Osteoblast (primary cell): ENCODE measurements at regions not wholly inside any gene's neighbourhood (a gene's known extent, or its start where the extent isn't known, plus 50 kb on each side); places are given as distances from the start of the nearest gene placed in this dataset.

Experiments
- DNase-seq: peaks from one replicate; pipeline ENCODE4 v3.0.0; 2011; ENCODE audit warnings: low spot score, mixed read lengths; ENCODE audit not compliant: insufficient read length; ENCODE audit errors: missing footprints
- H2AFZ ChIP-seq: 2 replicates; pipeline ENCODE4 v1.6.0; 2011; ENCODE audit warnings: mild to moderate bottlenecking, low read length
- H3K27ac ChIP-seq: 2 replicates; pipeline ENCODE4 v1.5.1; 2011; ENCODE audit warnings: mild to moderate bottlenecking, low read depth, low read length, moderate library complexity
- H3K27me3 ChIP-seq: 2 replicates; pipeline ENCODE4 v1.6.0; 2012; ENCODE audit warnings: mild to moderate bottlenecking, control low read depth, inconsistent platforms, low read length, moderate library complexity; ENCODE audit not compliant: insufficient read depth
- H3K36me3 ChIP-seq: 2 replicates; pipeline ENCODE4 v1.5.1; 2011; ENCODE audit warnings: mild to moderate bottlenecking, low read length, control low read depth, moderate library complexity; ENCODE audit not compliant: insufficient read depth
- H3K4me1 ChIP-seq: 2 replicates; pipeline ENCODE4 v1.5.1; 2011; ENCODE audit warnings: mild to moderate bottlenecking, low read length, control low read depth, moderate library complexity; ENCODE audit not compliant: insufficient read depth
- H3K4me2 ChIP-seq: 2 replicates; pipeline ENCODE4 v1.6.0; 2011; ENCODE audit warnings: mild to moderate bottlenecking, low read length; ENCODE audit not compliant: insufficient read depth
- H3K4me3 ChIP-seq: fragments of 200-600 bp; sonication (generic); 3 replicates; pipeline ENCODE4 v1.5.1; 2012; ENCODE audit warnings: mild to moderate bottlenecking, low read length, inconsistent platforms; ENCODE audit not compliant: insufficient read depth
- H3K79me2 ChIP-seq: 2 replicates; pipeline ENCODE4 v1.6.0; 2012; ENCODE audit warnings: mild to moderate bottlenecking, low read length, control low read depth, inconsistent platforms; ENCODE audit not compliant: insufficient read depth
- H3K9me3 ChIP-seq: 2 replicates; pipeline ENCODE4 v1.5.1; 2011; ENCODE audit warnings: low read depth, low read length, control low read depth
- H4K20me1 ChIP-seq: 2 replicates; pipeline ENCODE4 v1.6.0; 2012; ENCODE audit warnings: mild to moderate bottlenecking, low read length, control low read depth; ENCODE audit not compliant: insufficient read depth
- CTCF ChIP-seq: IDR thresholded peaks from 2 replicates; pipeline ENCODE4 v1.5.1; 2011; ENCODE audit warnings: mild to moderate bottlenecking, low read depth, low read length, moderate library complexity; ENCODE audit errors: extremely low read depth

DNA sequence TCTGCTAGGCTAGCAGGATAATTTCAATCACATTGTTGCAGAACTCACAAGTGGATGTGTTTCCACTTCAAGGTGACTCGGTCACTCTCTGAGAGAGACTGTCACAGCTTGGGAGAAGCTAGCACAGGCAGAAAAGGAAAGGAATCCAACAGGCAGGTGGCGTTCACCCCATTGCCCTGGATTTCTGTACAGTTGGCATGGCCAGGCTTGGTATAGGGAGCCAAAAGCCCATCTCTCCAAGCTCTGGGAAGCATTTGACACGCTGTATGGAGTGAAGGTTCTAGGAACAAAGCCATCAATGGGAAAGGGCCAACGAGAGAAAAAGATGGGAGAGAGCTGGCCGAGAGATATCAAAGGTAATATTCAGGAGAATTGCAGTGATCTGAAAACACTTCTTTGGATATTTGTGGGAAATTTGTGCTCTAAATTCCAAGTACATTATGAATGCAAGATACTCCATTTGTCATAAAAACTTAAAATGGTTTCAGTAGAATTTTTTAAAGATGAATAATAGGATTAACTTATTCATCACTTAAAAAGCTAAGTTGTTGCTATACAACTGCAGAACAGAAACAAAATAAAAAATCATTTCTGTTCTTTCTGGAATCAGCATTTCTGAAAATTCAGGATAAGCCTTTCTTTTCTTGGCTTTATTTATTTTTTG is 223.5 kb upstream of the NTM start:
- Histone ChIP-seq H2AFZ (peak overlapping the region; percentile 15), H3K27ac (no peak overlapping the region), H4K20me1 (no peaks in the 10 kb centered on the region), H3K27me3 (no peaks in the 10 kb centered on the region), H3K4me3 (no peak overlapping the region), H3K79me2 (no peaks in the 10 kb centered on the region), H3K9me3 (no peaks in the 10 kb centered on the region), H3K4me1 (no peaks in the 10 kb centered on the region), H3K4me2 (no peak overlapping the region), H3K36me3 (no peaks in the 10 kb centered on the region)
- no peak for DNase-seq
- no peak for TF ChIP-seq CTCF

GRCh38 chr11:131154351-131154750 is 216.1 kb upstream of the NTM start:
- no peaks in the 10 kb centered on the region for H3K4me1 ChIP-seq
- DNase-seq = no peak
- H3K4me2 ChIP-seq = no peak overlapping the region
- no peaks in the 10 kb centered on the region for H3K9me3 ChIP-seq
- no peak for TF ChIP-seq CTCF
- H2AFZ ChIP-seq = no peak overlapping the region
- no peaks in the 10 kb centered on the region for H3K27me3 ChIP-seq
- no peaks in the 10 kb centered on the region for H3K79me2 ChIP-seq
- no peak overlapping the region for H3K4me3 ChIP-seq
- H4K20me1 ChIP-seq = no peaks in the 10 kb centered on the region
- no peaks in the 10 kb centered on the region for H3K36me3 ChIP-seq
- no peak overlapping the region for H3K27ac ChIP-seq

DNA sequence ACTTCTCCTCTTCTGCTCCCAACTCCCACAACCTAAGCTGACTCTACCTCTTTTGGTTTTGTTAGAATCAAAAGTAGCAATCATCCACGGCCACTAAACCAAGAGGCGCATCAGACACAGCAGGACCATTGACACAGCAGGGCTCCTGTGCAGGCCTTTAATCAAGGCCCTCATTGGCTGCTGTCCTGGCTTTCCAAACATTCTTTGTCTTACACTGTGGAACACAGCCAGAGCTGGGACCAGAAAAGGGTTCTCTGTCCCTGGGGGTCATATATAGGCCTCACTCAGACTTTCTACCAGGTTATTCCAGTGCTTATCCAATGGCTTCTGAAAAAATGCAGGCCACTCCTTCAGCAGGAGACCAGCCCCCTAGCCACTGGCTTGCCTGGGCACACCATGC is 212.7 kb upstream of the NTM start:
- Histone ChIP-seq H3K27ac (no peak overlapping the region), H3K4me3 (no peak overlapping the region), H3K9me3 (no peaks in the 10 kb centered on the region), H2AFZ (no peak overlapping the region), H3K36me3 (no peaks in the 10 kb centered on the region), H3K4me2 (no peak overlapping the region), H4K20me1 (no peaks in the 10 kb centered on the region), H3K27me3 (no peaks in the 10 kb centered on the region), H3K79me2 (no peaks in the 10 kb centered on the region), H3K4me1 (no peaks in the 10 kb centered on the region)
- no peak for DNase-seq
- TF ChIP-seq CTCF = no peak

GRCh38 chr11:131160846-131161245 is 209.6 kb upstream of the NTM start:
- H3K4me2 ChIP-seq = no peak overlapping the region
- H3K27ac ChIP-seq = no peak overlapping the region
- H3K4me3 ChIP-seq = no peak overlapping the region
- H3K4me1 ChIP-seq = no peaks in the 10 kb centered on the region
- no peak overlapping the region for H2AFZ ChIP-seq
- H3K27me3 ChIP-seq = no peaks in the 10 kb centered on the region
- H3K9me3 ChIP-seq = no peaks in the 10 kb centered on the region
- no peak for DNase-seq
- no peaks in the 10 kb centered on the region for H3K36me3 ChIP-seq
- no peak for TF ChIP-seq CTCF
- H3K79me2 ChIP-seq = no peaks in the 10 kb centered on the region
- no peaks in the 10 kb centered on the region for H4K20me1 ChIP-seq
